ENCODE measurements at regions not wholly inside any gene's neighbourhood (a gene's known extent, or its start where the extent isn't known, plus 50 kb on each side); places are given as distances from the start of the nearest gene placed in this dataset.

DNA sequence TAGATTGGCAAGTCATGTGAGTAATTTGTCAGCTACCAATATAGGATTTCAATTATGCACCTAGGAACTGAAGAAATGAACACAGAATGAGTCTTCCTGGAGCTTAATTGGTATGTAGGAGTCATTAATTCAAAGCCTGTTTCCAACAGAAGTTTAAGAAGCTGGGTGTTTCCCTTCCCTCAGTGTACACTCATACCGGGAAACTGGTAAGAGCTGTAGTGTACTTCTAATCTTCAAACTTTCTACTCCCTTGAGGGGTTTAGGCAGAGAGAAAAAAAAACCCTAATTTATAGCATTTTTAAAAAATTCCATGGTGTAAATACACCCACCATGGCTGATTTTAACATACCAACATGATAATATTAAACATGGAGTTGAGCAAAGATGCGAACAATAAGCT lies 665.7 kb upstream of the SLITRK5 start:
- TF ChIP-seq, protein P1, sequence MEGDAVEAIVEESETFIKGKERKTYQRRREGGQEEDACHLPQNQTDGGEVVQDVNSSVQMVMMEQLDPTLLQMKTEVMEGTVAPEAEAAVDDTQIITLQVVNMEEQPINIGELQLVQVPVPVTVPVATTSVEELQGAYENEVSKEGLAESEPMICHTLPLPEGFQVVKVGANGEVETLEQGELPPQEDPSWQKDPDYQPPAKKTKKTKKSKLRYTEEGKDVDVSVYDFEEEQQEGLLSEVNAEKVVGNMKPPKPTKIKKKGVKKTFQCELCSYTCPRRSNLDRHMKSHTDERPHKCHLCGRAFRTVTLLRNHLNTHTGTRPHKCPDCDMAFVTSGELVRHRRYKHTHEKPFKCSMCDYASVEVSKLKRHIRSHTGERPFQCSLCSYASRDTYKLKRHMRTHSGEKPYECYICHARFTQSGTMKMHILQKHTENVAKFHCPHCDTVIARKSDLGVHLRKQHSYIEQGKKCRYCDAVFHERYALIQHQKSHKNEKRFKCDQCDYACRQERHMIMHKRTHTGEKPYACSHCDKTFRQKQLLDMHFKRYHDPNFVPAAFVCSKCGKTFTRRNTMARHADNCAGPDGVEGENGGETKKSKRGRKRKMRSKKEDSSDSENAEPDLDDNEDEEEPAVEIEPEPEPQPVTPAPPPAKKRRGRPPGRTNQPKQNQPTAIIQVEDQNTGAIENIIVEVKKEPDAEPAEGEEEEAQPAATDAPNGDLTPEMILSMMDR (IDR thresholded peaks at IDR 0.05) = no peak
- TF ChIP-seq TCF7L2 (IDR thresholded peaks at IDR 0.05; ENCODE audit: low read depth, low read length) = no peak
